KMS-11 (cell line): ENCODE measurements at regions not wholly inside any gene's neighbourhood (a gene's known extent, or its start where the extent isn't known, plus 50 kb on each side); places are given as distances from the start of the nearest gene placed in this dataset.

Experiments used
- H2AFZ ChIP-seq: fragments of 200-600 bp; sonication (generic); 2 replicates; pipeline ENCODE4 v1.6.1; 2016; ENCODE audit warnings: antibody characterized with exemption, mixed run types, low read depth
- H3K27ac ChIP-seq: fragments of 200-600 bp; sonication (generic); 2 replicates; pipeline ENCODE4 v1.6.1; 2016; ENCODE audit warnings: mild to moderate bottlenecking, mixed run types
- H3K27me3 ChIP-seq: fragments of 200-600 bp; sonication (generic); 2 replicates; pipeline ENCODE4 v1.6.1; 2017; ENCODE audit warnings: mild to moderate bottlenecking, low read depth, mixed run types, moderate library complexity; ENCODE audit not compliant: insufficient read depth
- H3K36me3 ChIP-seq: fragments of 200-600 bp; sonication (generic); 2 replicates; pipeline ENCODE4 v1.6.1; 2017; ENCODE audit warnings: mild to moderate bottlenecking, mixed run types; ENCODE audit not compliant: insufficient read depth
- H3K4me1 ChIP-seq: fragments of 200-600 bp; sonication (generic); 2 replicates; pipeline ENCODE4 v1.6.1; 2016; ENCODE audit warnings: mild to moderate bottlenecking, low read depth, mixed run types; ENCODE audit not compliant: poor library complexity, severe bottlenecking
- H3K4me2 ChIP-seq: fragments of 200-600 bp; sonication (generic); 2 replicates; pipeline ENCODE4 v1.7.0; 2016; ENCODE audit warnings: mild to moderate bottlenecking, mixed run types
- H3K4me3 ChIP-seq: fragments of 200-600 bp; sonication (generic); IDR thresholded peaks from 2 replicates; pipeline ENCODE4 v1.6.1; 2017; ENCODE audit warnings: low read depth, low read length, mixed read lengths; ENCODE audit not compliant: insufficient read depth
- H3K79me2 ChIP-seq: fragments of 200-600 bp; sonication (generic); 2 replicates; pipeline ENCODE4 v1.6.1; 2016; ENCODE audit warnings: low read depth, mixed run types; ENCODE audit not compliant: insufficient read depth
- H3K9ac ChIP-seq: fragments of 200-600 bp; sonication (generic); 2 replicates; pipeline ENCODE4 v1.6.1; 2016; ENCODE audit warnings: mild to moderate bottlenecking, mixed run types
- H4K20me1 ChIP-seq: fragments of 200-600 bp; sonication (generic); 2 replicates; pipeline ENCODE4 v1.6.1; 2016; ENCODE audit warnings: mild to moderate bottlenecking, mixed run types; ENCODE audit not compliant: insufficient read depth
- TF ChIP-seq, protein P1 (sequence below): fragments of 200-600 bp; sonication (generic); conservative IDR thresholded peaks from 2 replicates; pipeline ENCODE4 v1.6.1; 2017; ENCODE audit warnings: low read depth, mild to moderate bottlenecking, antibody characterized with exemption, low read length, moderate library complexity, mixed read lengths

DNA sequence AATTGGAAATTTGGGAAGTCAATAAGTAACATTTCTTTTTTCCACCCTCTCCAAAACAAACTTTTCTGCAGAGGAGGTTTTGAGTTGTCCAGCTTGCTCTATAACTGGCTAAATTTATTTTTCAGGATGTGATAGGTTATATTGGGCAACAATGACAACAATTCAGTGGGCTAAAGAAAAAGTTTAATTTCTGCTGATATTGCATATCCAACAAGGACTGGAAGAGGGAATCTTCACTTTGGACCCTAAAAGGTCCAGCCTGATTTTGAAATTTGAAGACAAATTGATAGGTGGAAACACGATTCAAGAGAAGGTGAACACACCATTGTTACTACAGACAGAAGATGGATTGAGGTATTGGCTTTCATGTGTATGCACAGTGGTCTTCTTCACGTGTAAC, 393.1 kb downstream of the BRINP1 start:
- Histone ChIP-seq H3K4me2 (no peak overlapping the region), H3K27me3 (no peaks in the 10 kb centered on the region), H3K9ac (no peak overlapping the region), H3K36me3 (no peaks in the 10 kb centered on the region), H4K20me1 (no peaks in the 10 kb centered on the region), H3K4me3 (no peak overlapping the region), H2AFZ (no peak overlapping the region), H3K27ac (no peak overlapping the region), H3K79me2 (no peaks in the 10 kb centered on the region), H3K4me1 (no peaks in the 10 kb centered on the region)
- TF ChIP-seq, protein P1, sequence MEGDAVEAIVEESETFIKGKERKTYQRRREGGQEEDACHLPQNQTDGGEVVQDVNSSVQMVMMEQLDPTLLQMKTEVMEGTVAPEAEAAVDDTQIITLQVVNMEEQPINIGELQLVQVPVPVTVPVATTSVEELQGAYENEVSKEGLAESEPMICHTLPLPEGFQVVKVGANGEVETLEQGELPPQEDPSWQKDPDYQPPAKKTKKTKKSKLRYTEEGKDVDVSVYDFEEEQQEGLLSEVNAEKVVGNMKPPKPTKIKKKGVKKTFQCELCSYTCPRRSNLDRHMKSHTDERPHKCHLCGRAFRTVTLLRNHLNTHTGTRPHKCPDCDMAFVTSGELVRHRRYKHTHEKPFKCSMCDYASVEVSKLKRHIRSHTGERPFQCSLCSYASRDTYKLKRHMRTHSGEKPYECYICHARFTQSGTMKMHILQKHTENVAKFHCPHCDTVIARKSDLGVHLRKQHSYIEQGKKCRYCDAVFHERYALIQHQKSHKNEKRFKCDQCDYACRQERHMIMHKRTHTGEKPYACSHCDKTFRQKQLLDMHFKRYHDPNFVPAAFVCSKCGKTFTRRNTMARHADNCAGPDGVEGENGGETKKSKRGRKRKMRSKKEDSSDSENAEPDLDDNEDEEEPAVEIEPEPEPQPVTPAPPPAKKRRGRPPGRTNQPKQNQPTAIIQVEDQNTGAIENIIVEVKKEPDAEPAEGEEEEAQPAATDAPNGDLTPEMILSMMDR, result no peak

DNA sequence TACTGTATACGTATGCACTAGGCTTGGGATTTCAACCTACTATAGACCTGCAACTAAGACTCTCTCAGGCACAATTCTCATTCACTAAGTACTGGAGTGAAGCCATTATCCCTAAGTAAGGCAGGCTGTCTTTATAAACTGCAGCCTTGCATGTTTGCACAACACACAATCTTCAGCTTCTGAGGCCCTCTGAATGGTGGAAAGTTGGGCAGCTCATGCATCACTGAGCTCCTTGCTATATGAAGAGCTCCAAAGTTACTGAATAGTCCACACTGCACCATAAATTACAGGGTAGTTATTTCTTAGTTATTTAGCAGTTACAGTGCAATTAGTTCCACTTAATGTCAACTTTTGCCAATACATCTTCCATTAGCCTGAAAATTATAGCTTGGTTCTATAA, 384.6 kb downstream of the BRINP1 start:
- TF ChIP-seq, protein P1, result no peak
- H3K27ac ChIP-seq, result no peak overlapping the region

DNA sequence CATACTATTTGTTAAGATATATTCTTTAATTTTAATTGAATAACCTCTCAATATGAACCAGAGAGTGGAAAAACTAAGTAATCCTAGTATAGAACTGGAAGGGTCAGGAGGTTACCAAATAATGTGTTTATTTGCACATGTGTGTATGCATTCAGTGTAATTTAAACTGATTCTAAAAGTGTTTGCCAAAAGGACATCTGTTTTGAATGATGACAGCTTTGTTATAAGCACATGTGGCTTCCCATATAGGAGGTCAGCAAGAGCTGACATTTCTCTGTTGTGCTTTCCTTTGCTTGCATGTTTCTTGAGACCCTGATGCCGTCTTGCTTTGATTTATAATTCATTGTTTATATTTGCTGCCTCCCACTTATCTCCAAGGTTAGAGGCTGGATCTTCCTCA, 383.4 kb downstream of the BRINP1 start:
- no peak overlapping the region for H3K4me2 ChIP-seq
- TF ChIP-seq, protein P1, result no peak
- H3K4me1 ChIP-seq, result peaks cover 25% of the 10 kb centered on the region
- no peaks in the 10 kb centered on the region for H3K79me2 ChIP-seq
- no peak overlapping the region for H2AFZ ChIP-seq
- no peak overlapping the region for H3K9ac ChIP-seq
- H3K27ac ChIP-seq, result no peak overlapping the region
- H3K36me3 ChIP-seq, result no peaks in the 10 kb centered on the region
- H3K4me3 ChIP-seq, result no peak overlapping the region
- H4K20me1 ChIP-seq, result no peaks in the 10 kb centered on the region
- no peaks in the 10 kb centered on the region for H3K27me3 ChIP-seq

More for the DNA sequence above, 384.6 kb downstream of the BRINP1 start:
- H4K20me1 ChIP-seq, result no peaks in the 10 kb centered on the region
- H3K27me3 ChIP-seq, result no peaks in the 10 kb centered on the region
- no peaks in the 10 kb centered on the region for H3K79me2 ChIP-seq
- no peaks in the 10 kb centered on the region for H3K36me3 ChIP-seq
- no peak overlapping the region for H3K4me3 ChIP-seq
- no peak overlapping the region for H2AFZ ChIP-seq
- H3K4me1 ChIP-seq, result peaks cover 25% of the 10 kb centered on the region
- no peak overlapping the region for H3K4me2 ChIP-seq
- no peak overlapping the region for H3K9ac ChIP-seq

DNA sequence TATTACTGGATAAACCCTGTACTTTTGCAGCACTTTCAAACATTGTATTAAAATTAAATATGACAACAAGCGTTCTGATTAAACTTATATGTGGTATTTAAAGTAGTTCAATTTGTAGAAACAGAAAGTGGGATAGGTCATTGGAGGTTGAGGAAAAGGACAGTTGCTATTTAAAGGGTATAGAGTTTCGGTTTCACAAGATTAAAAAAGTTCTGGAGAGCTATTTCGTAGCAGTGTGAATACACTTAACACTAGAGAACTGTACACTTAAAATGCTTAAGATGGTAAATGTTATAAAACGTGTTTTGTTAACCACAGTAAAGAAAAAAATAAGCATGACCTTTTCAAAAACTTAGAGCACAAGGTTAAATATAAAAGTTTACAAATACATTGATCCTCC, 382.1 kb downstream of the BRINP1 start:
- no peaks in the 10 kb centered on the region for H3K27me3 ChIP-seq
- TF ChIP-seq, protein P1, result no peak
- no peak overlapping the region for H2AFZ ChIP-seq
- H3K36me3 ChIP-seq, result no peaks in the 10 kb centered on the region
- no peak overlapping the region for H3K4me3 ChIP-seq
- H3K4me2 ChIP-seq, result peak overlapping the region; percentile 37
- no peak overlapping the region for H3K9ac ChIP-seq
- H3K79me2 ChIP-seq, result no peaks in the 10 kb centered on the region
- H3K4me1 ChIP-seq, result peaks cover 25% of the 10 kb centered on the region
- H3K27ac ChIP-seq, result no peak overlapping the region
- H4K20me1 ChIP-seq, result no peaks in the 10 kb centered on the region
